ENCODE measurements at regions not wholly inside any gene's neighbourhood (a gene's known extent, or its start where the extent isn't known, plus 50 kb on each side); places are given as distances from the start of the nearest gene placed in this dataset.

- TF ChIP-seq, protein P1, sequence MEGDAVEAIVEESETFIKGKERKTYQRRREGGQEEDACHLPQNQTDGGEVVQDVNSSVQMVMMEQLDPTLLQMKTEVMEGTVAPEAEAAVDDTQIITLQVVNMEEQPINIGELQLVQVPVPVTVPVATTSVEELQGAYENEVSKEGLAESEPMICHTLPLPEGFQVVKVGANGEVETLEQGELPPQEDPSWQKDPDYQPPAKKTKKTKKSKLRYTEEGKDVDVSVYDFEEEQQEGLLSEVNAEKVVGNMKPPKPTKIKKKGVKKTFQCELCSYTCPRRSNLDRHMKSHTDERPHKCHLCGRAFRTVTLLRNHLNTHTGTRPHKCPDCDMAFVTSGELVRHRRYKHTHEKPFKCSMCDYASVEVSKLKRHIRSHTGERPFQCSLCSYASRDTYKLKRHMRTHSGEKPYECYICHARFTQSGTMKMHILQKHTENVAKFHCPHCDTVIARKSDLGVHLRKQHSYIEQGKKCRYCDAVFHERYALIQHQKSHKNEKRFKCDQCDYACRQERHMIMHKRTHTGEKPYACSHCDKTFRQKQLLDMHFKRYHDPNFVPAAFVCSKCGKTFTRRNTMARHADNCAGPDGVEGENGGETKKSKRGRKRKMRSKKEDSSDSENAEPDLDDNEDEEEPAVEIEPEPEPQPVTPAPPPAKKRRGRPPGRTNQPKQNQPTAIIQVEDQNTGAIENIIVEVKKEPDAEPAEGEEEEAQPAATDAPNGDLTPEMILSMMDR (IDR thresholded peaks at IDR 0.05), result no peak
- no peak for TF ChIP-seq POLR2A (IDR thresholded peaks at IDR 0.05)
These were observed 1633.6 kb upstream of the GOT2 start for GRCh38 chr16:60367739-60368138.

Measured in lower leg skin (tissue), 3 donors.